DMS153 (cell line): ENCODE measurements at regions not wholly inside any gene's neighbourhood (a gene's known extent, or its start where the extent isn't known, plus 50 kb on each side); places are given as distances from the start of the nearest gene placed in this dataset.

Experiments
- DNase-seq: peaks from one replicate; lab custom pipeline; 2025; lab: John Stamatoyannopoulos, UW

- no peak for DNase-seq
These were observed 89.8 kb downstream of the PTTG1 start for GRCh38 chr5:160511280-160511929.
